ENCODE measurements at regions not wholly inside any gene's neighbourhood (a gene's known extent, or its start where the extent isn't known, plus 50 kb on each side); places are given as distances from the start of the nearest gene placed in this dataset.

- Histone ChIP-seq H3K27ac (ENCODE audit: extremely low read length, insufficient read depth, low read length) (no peak overlapping the region), H3K4me3 (replicated peaks in 1 of 3; ENCODE audit: insufficient read depth in 1 of 3, low read depth in 2 of 3, low read length in 3 of 3) (no peak overlapping the region), H3K79me2 (ENCODE audit: insufficient read depth, low read length) (no peaks in the 10 kb centered on the region), H3K9me3 (ENCODE audit: low read length) (no peaks in the 10 kb centered on the region), H3K27me3 (ENCODE audit: control insufficient read depth in 1 of 2, insufficient read depth in 2 of 2, low read length in 2 of 2) (peaks cover 0 to 1% of the 10 kb centered on the region in 2 experiments; a peak in 1 of 5 replicates), H2AFZ (ENCODE audit: low read length) (no peak overlapping the region), H3K9ac (ENCODE audit: insufficient read depth, low read depth, low read length) (no peak overlapping the region), H3K4me2 (ENCODE audit: low read depth, low read length) (no peak overlapping the region), H3K4me1 (ENCODE audit: insufficient read depth, low read length) (no peaks in the 10 kb centered on the region), H3K36me3 (replicated peaks in 1 of 2; ENCODE audit: control insufficient read depth in 1 of 2, insufficient read depth in 2 of 2, low read length in 2 of 2) (no peaks in the 10 kb centered on the region), H4K20me1 (ENCODE audit: insufficient read depth, low read length) (no peaks in the 10 kb centered on the region)
- BruUV-seq (replicated peaks) = no TSS peak
- ChIA-PET CTCF (ENCODE audit: low intra/inter-chr PET ratio, low total read pairs) (no interaction called here), POLR2A (no interaction called here)
- in situ Hi-C loops (cut with HindIII; ENCODE audit: extremely low pct_ligation_motif_present, low pct_unique_long_range_greater_than_20kb) = no loop called here
- intact Hi-C loops (cut with micrococcal nuclease; ENCODE audit: unreplicated experiment) = no loop called here
- DNase-seq (ENCODE audit: low spot score) (no peak), ATAC-seq (no peak), FAIRE-seq (no peak)
- TF ChIP-seq ARNTL (CRISPR knock-in tag; IDR thresholded peaks at IDR 0.05) (no peak), TEAD2 (CRISPR knock-in tag; IDR thresholded peaks at IDR 0.05) (no peak), ZNF142 (CRISPR knock-in tag; IDR thresholded peaks at IDR 0.05) (no peak), ZNF770 (CRISPR knock-in tag; IDR thresholded peaks at IDR 0.05) (no peak), KDM5A (IDR thresholded peaks at IDR 0.05; ENCODE audit: borderline replicate concordance, low read length) (no peak), ZNF180 (CRISPR knock-in tag; IDR thresholded peaks at IDR 0.05; ENCODE audit: borderline replicate concordance, low read depth) (no peak), MTA3 (CRISPR knock-in tag; IDR thresholded peaks at IDR 0.05) (no peak)
- TF ChIP-seq, protein P1, sequence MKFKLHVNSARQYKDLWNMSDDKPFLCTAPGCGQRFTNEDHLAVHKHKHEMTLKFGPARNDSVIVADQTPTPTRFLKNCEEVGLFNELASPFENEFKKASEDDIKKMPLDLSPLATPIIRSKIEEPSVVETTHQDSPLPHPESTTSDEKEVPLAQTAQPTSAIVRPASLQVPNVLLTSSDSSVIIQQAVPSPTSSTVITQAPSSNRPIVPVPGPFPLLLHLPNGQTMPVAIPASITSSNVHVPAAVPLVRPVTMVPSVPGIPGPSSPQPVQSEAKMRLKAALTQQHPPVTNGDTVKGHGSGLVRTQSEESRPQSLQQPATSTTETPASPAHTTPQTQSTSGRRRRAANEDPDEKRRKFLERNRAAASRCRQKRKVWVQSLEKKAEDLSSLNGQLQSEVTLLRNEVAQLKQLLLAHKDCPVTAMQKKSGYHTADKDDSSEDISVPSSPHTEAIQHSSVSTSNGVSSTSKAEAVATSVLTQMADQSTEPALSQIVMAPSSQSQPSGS (CRISPR knock-in tag; IDR thresholded peaks at IDR 0.05) = no peak
Measured at GRCh38 chr12:66905201-66905600, 226.3 kb upstream of the GRIP1 start.

Measured in HepG2 (cell line).